NB4 (cell line): ENCODE measurements at regions not wholly inside any gene's neighbourhood (a gene's known extent, or its start where the extent isn't known, plus 50 kb on each side); places are given as distances from the start of the nearest gene placed in this dataset.

Experiments
- POLR2A ChIP-seq: IDR thresholded peaks from 2 replicates; pipeline ENCODE4 v1.6.1; 2011; ENCODE audit warnings: mild to moderate bottlenecking; ENCODE audit not compliant: insufficient read length; ENCODE audit errors: extremely low read depth
- TF ChIP-seq, protein P1 (sequence below): IDR thresholded peaks from 2 replicates; pipeline ENCODE4 v1.6.1; 2011; ENCODE audit warnings: low read depth, low read length
- TF ChIP-seq, protein P2 (sequence below): IDR thresholded peaks from one replicate; pipeline ENCODE4 v1.5.1; 2012; ENCODE audit warnings: low read depth, low read length

DNA sequence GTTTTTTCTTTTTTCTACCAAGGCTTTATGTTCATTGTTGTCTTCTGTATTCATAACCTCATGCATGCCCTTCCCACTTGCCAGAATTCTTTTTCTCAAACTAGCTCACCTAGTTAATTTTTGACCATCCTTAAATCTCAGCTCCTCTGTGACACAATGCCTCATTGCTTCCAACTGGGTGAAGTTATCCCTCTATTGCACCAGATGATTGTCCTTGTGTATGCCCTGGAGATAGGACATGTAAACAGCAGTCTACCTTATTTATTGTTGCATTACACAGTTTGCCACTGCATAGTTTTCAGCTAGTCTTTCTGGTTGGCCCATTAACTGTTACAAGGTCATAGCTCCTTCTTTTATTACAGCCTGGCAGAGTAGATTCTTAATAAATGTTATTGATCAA, 763.1 kb upstream of the COBL start:
- no peak for TF ChIP-seq POLR2A
- TF ChIP-seq, protein P1, sequence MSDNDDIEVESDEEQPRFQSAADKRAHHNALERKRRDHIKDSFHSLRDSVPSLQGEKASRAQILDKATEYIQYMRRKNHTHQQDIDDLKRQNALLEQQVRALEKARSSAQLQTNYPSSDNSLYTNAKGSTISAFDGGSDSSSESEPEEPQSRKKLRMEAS = no peak
- TF ChIP-seq, protein P2, sequence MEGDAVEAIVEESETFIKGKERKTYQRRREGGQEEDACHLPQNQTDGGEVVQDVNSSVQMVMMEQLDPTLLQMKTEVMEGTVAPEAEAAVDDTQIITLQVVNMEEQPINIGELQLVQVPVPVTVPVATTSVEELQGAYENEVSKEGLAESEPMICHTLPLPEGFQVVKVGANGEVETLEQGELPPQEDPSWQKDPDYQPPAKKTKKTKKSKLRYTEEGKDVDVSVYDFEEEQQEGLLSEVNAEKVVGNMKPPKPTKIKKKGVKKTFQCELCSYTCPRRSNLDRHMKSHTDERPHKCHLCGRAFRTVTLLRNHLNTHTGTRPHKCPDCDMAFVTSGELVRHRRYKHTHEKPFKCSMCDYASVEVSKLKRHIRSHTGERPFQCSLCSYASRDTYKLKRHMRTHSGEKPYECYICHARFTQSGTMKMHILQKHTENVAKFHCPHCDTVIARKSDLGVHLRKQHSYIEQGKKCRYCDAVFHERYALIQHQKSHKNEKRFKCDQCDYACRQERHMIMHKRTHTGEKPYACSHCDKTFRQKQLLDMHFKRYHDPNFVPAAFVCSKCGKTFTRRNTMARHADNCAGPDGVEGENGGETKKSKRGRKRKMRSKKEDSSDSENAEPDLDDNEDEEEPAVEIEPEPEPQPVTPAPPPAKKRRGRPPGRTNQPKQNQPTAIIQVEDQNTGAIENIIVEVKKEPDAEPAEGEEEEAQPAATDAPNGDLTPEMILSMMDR = no peak
